GM19240 (cell line): ENCODE measurements at regions not wholly inside any gene's neighbourhood (a gene's known extent, or its start where the extent isn't known, plus 50 kb on each side); places are given as distances from the start of the nearest gene placed in this dataset.
"Not testable (repeated sequence)": the region's sequence is repeated elsewhere in the genome, so short reads cannot be mapped to it uniquely, and the experiment has no call there.

Experiments used
- DNase-seq: peaks from one replicate; pipeline ENCODE4 v3.0.0; 2011; ENCODE audit warnings: low spot score; ENCODE audit not compliant: insufficient read length

- DNase-seq: no peak
These were observed 185.6 kb upstream of the SALL3 start for GRCh38 chr18:78794071-78794430.

- no peak for DNase-seq
These were observed 182.7 kb upstream of the SALL3 start for GRCh38 chr18:78796693-78797455.

- no peak for DNase-seq
These were observed 182.1 kb upstream of the SALL3 start for GRCh38 chr18:78797499-78797898.

DNA sequence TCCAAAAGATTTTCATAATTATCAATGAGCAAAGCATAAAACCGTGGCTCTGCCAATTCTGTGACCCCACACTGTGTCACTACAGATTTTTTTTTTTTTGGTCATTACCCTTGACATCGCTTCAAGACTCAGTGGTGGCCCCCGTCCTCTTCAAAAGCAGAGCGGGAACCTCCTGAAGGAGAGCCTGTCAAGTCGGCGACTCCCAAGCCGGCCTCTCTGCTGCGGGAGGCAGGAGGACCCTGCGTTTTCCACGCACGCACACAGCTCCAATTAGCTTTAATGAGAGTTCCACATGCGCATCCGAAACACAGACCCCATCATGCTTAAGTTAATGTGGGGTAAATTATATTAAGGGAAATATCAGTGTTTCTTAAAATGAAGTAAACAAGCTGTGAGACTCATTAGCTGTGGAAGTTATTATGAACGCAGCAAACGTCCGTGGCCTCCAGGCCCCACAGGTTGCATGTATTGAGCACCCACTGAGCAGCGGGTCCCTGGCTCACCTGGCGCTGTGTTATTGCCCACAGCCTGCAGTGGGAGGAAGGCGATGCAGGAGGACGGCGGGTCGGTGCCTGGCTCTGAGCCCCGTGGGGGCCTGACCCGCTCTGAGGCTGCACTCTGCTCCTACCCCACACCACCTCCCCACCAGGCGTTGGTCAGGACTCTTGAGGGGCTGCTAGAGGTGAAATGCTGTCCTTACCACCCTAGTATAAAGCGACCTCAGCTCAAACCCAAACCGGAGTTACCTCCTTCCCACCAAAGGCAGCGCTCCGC lies 181.0 kb upstream of the SALL3 start:
- DNase-seq: no peak

DNA sequence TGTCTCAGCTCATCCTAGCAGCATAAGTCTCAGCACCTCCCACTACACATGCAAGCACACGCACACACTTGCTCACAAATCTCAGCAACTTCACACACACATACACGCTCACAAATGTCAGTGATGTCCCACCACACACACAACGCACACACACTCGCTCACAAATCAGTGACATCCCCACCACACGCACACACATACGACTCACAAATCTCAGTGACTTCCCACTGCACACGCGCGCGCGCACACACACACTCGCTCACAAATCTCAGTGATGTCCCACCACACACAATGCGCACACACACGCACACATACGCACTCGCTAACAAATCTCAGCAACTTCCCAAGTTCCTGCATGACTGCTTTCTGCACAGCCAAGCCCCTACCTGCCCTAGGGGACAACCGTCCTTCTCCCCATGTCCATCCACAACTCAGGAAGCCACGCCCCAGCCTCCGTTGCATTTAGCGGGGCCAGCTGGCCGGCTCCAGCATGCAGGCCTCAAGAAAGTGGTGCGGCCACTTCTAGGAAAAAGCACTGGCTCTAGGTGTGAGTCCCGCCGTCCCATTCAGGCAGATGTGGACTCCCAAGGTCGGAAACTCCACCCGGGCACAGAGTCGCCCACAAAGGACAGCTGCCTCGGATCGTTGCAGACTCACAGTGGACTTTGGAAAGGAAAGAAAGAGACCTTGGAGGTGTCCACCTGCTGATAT lies 180.1 kb upstream of the SALL3 start:
- DNase-seq: no peak

GRCh38 chr18:78800102-78800851 lies 179.3 kb upstream of the SALL3 start:
- not testable (repeated sequence) for DNase-seq

- no peak for DNase-seq
These were observed 178.6 kb upstream of the SALL3 start for GRCh38 chr18:78801011-78801410.

DNA sequence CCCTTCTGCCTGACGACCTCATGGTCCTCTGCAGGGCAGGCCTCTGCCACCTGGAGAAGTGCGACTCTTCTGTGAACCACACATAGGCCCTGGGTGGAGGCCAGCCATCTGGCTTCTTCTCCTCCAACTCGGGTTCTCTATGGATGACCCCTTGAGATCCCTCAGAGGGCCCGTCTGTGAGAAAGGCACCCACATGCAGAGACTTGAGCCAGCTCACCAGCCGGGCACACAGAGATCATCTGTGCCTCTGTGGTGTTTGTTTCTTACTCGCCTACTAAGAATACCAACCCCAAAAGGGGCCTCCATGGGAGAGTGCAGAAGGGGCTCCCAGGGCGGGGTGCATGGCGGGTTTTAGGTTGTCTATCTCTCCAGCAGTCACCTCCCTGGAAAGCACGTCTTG lies 176.5 kb upstream of the SALL3 start:
- no peak for DNase-seq

DNA sequence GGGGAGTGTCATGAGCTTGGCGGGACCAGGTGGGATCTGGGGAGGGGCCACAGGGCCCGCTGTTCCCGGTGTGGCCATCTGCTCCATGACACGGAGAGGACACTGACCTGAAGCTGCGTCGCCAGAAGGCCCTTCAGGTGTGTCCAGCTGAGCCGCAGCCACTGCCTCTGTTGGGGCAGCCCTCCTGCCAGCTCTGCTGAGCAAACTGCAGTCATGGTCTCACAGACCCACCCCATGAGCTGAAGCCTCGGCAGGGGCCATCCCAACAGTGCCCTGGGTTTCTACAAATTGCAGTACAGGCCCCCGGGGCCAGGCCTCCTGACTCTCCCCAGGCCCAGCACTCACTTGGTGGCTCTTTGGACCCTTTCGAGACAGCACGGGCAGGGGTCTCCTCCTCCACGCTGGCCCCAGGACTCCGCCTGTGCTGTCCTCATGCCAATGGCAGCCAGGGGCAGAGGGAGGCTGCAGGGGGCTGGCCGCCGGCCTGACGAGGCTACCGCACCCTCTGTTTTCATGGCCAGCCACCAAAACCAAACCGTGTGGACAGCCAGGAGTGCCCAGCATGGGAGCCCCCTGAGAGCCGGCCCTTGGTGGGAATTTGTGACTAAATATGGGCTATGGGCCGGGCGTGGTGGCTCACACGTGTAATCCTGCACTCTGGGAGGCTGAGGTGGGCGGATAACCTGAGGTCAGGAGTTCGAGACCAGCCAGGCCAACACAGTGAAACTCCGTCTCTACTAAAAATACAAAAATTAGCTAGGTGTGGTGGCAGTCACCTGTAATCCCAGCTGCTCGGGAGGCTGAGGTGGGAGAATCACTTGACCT lies 175.2 kb upstream of the SALL3 start:
- no peak for DNase-seq

DNA sequence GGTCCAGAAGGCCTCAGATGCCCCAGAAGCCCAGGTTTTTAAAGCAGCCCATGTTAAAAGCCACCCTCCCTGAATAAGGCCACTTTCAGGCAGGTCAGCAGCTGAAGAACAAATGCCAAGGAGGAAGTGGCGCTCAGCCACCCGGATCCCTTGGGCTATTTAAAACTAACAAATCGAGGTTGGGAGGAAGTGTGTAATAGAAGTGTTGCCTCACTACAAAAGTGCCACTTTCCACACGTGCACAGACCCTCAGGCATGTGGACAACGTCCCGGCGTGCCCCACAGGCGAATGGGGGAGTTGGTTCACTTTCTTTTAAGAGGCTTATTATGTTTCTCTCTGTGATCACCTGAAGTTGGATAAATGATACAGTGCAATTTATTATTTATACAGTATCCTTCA lies 173.8 kb upstream of the SALL3 start:
- DNase-seq: no peak

GRCh38 chr18:78807668-78808067 lies 171.9 kb upstream of the SALL3 start:
- no peak for DNase-seq

DNA sequence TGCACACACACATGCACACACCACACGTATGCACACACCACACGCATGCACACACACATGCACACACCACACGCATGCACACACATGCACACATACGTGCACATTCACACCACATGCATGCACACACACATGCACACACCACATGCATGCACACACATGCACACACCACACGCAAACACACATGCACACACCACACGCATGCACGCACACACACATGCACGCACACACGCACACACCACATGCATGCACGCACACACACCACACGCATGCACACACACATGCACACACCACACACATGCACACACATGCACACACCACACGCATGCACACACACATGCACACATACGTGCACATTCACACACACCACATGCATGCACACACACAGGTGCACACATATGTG lies 169.8 kb upstream of the SALL3 start:
- DNase-seq: no peak

GRCh38 chr18:78810706-78811105 lies 168.9 kb upstream of the SALL3 start:
- DNase-seq: no peak

- no peak for DNase-seq
These were observed 167.6 kb upstream of the SALL3 start for GRCh38 chr18:78812067-78812466.

DNA sequence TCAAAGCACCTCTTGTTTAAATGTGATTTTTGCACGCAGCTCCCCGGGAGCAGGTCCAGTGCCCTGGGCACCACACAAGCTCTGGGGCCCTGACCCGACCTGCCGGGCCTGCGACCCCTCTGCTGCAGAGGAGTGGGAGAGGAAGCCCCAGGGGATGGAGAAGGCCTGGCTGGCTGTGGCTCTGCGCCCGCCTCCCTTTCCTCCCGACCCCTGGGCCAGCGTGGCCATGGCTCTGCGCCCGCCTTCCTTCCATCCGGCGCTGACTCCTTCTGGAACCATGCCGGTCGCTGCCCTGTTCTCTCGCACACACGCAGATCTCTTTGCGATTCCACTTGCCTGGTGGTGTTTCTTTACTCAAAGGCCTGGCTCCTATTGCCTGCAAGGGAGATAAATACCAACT lies 166.5 kb upstream of the SALL3 start:
- DNase-seq: no peak

GRCh38 chr18:78813936-78814710 lies 165.5 kb upstream of the SALL3 start:
- DNase-seq: no peak

DNA sequence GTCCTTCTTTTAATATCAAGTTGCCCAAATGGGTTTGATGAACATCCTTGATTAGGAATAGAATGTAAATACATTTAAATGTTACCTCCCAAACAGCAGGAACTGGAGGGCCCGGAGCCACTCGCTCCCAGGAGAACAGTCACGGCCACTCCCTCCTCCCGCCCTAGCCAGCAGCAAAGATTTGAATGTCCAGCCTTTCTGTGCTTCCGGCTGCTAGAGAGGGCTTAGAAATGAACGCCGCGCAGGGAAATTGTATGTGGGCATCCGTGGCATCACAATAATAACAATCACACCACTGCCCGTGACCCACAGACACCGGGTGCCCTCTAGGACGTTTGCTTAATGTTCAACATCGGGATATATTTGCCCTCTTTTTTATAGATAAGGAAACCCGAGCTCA lies 164.9 kb upstream of the SALL3 start:
- DNase-seq: no peak

DNA sequence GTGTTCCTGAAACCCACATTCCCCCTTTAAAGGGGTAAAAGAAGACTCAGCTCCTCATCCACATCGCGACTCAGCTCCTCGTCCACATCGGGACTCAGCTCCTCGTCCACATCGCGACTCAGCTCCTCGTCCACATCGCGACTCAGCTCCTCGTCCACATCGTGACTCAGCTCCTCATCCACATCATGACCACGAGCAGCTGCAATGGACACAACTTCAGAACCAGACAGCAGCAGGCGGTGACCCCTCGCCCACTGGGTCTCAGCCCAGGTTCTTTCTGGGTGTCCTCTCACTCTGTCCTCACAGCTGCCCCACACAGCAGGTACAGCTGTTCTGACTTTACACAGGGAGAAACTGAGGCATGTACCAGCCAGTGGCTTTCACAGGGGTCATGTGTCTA lies 163.5 kb upstream of the SALL3 start:
- no peak for DNase-seq

GRCh38 chr18:78816916-78817315 lies 162.7 kb upstream of the SALL3 start:
- DNase-seq: no peak

- DNase-seq: no peak
These were observed 161.1 kb upstream of the SALL3 start for GRCh38 chr18:78818495-78818894.
